HEK293 (cell line): ENCODE measurements at regions not wholly inside any gene's neighbourhood (a gene's known extent, or its start where the extent isn't known, plus 50 kb on each side); places are given as distances from the start of the nearest gene placed in this dataset.

Experiments
- BCL11B ChIP-seq: fragments of 450-650 bp; formaldehyde crosslinking; IDR thresholded peaks from 2 replicates; pipeline ENCODE4 v1.5.1; 2016; ENCODE audit warnings: low read depth, missing biosample characterization, missing genetic modification characterization
- FEZF1 ChIP-seq: fragments of 450-650 bp; formaldehyde crosslinking; IDR thresholded peaks from 2 replicates; pipeline ENCODE4 v1.5.1; 2016; ENCODE audit warnings: missing biosample characterization, missing genetic modification characterization
- GFI1B ChIP-seq: fragments of 450-650 bp; formaldehyde crosslinking; IDR thresholded peaks from 2 replicates; pipeline ENCODE4 v1.5.1; 2016; ENCODE audit warnings: missing biosample characterization, missing genetic modification characterization
- HIC1 ChIP-seq: fragments of 450-650 bp; formaldehyde crosslinking; IDR thresholded peaks from 2 replicates; pipeline ENCODE4 v1.5.1; 2016; ENCODE audit warnings: missing biosample characterization, missing genetic modification characterization
- HOXA7 ChIP-seq: sonication (generic); formaldehyde crosslinking; IDR thresholded peaks from 2 replicates; pipeline ENCODE4 v1.8.1; 2022; ENCODE audit warnings: missing genetic modification reagents, borderline replicate concordance
- KLF8 ChIP-seq: fragments of 450-650 bp; formaldehyde crosslinking; IDR thresholded peaks from 2 replicates; pipeline ENCODE4 v1.5.1; 2016; ENCODE audit warnings: missing biosample characterization, missing genetic modification characterization
- OSR2 ChIP-seq: fragments of 450-650 bp; formaldehyde crosslinking; IDR thresholded peaks from 2 replicates; pipeline ENCODE4 v1.5.1; 2016; ENCODE audit warnings: missing biosample characterization, missing genetic modification characterization
- PRDM10 ChIP-seq: fragments of 450-650 bp; formaldehyde crosslinking; IDR thresholded peaks from 2 replicates; pipeline ENCODE4 v1.5.1; 2016; ENCODE audit warnings: missing biosample characterization, missing genetic modification characterization
- RBAK ChIP-seq: fragments of 450-650 bp; formaldehyde crosslinking; IDR thresholded peaks from 2 replicates; pipeline ENCODE4 v1.5.1; 2016; ENCODE audit warnings: missing biosample characterization, missing genetic modification characterization
- SCRT2 ChIP-seq: fragments of 450-650 bp; formaldehyde crosslinking; IDR thresholded peaks from 2 replicates; pipeline ENCODE4 v1.5.1; 2016; ENCODE audit warnings: missing biosample characterization, missing genetic modification characterization
- ZBTB11 ChIP-seq: fragments of 450-650 bp; formaldehyde crosslinking; conservative IDR thresholded peaks from 2 replicates; pipeline ENCODE4 v1.5.1; 2016; ENCODE audit warnings: low read depth, missing biosample characterization, missing genetic modification characterization
- ZFP41 ChIP-seq: fragments of 450-650 bp; formaldehyde crosslinking; IDR thresholded peaks from 2 replicates; pipeline ENCODE4 v1.5.1; 2016; ENCODE audit warnings: missing biosample characterization, missing genetic modification characterization, borderline replicate concordance
- ZIC2 ChIP-seq: fragments of 450-650 bp; formaldehyde crosslinking; IDR thresholded peaks from 2 replicates; pipeline ENCODE4 v1.5.1; 2016; ENCODE audit warnings: missing biosample characterization, missing genetic modification characterization
- ZNF266 ChIP-seq: fragments of 450-650 bp; formaldehyde crosslinking; IDR thresholded peaks from 2 replicates; pipeline ENCODE4 v1.5.1; 2016; ENCODE audit warnings: missing biosample characterization, missing genetic modification characterization, low read depth
- ZNF324 ChIP-seq: fragments of 450-650 bp; formaldehyde crosslinking; IDR thresholded peaks from 2 replicates; pipeline ENCODE4 v1.5.1; 2016; ENCODE audit warnings: missing biosample characterization, missing genetic modification characterization
- ZNF354C ChIP-seq: fragments of 450-650 bp; formaldehyde crosslinking; IDR thresholded peaks from 2 replicates; pipeline ENCODE4 v1.5.1; 2016; ENCODE audit warnings: missing biosample characterization, missing genetic modification characterization, low read depth, borderline replicate concordance
- ZNF391 ChIP-seq: fragments of 450-650 bp; formaldehyde crosslinking; IDR thresholded peaks from 2 replicates; pipeline ENCODE4 v1.5.1; 2016; ENCODE audit warnings: low read depth, missing biosample characterization, missing genetic modification characterization, borderline replicate concordance
- ZNF394 ChIP-seq: fragments of 450-650 bp; formaldehyde crosslinking; IDR thresholded peaks from 2 replicates; pipeline ENCODE4 v1.5.1; 2016; ENCODE audit warnings: missing biosample characterization, missing genetic modification characterization, mild to moderate bottlenecking, moderate library complexity, borderline replicate concordance
- ZNF423 ChIP-seq: fragments of 450-650 bp; formaldehyde crosslinking; IDR thresholded peaks from 2 replicates; pipeline ENCODE4 v1.5.1; 2016; ENCODE audit warnings: missing biosample characterization, missing genetic modification characterization
- ZNF596 ChIP-seq: fragments of 450-650 bp; IDR thresholded peaks from 2 replicates; pipeline ENCODE4 v1.5.0; 2018; ENCODE audit warnings: missing biosample characterization, mild to moderate bottlenecking, missing genetic modification characterization, moderate library complexity
- ZNF645 ChIP-seq: fragments of 450-650 bp; formaldehyde crosslinking; IDR thresholded peaks from 2 replicates; pipeline ENCODE4; 2016; ENCODE audit warnings: missing biosample characterization, missing genetic modification characterization
- ZNF704 ChIP-seq: fragments of 450-650 bp; formaldehyde crosslinking; IDR thresholded peaks from 2 replicates; pipeline ENCODE4 v1.5.1; 2016; ENCODE audit warnings: missing biosample characterization, missing genetic modification characterization
- ZNF837 ChIP-seq: fragments of 450-650 bp; formaldehyde crosslinking; IDR thresholded peaks from 2 replicates; pipeline ENCODE4 v1.5.1; 2016; ENCODE audit warnings: missing biosample characterization, missing genetic modification characterization
- ZSCAN4 ChIP-seq: fragments of 450-650 bp; formaldehyde crosslinking; IDR thresholded peaks from 2 replicates; pipeline ENCODE4 v1.5.1; 2017; ENCODE audit warnings: missing biosample characterization, missing genetic modification characterization
- ZSCAN5A ChIP-seq: fragments of 450-650 bp; formaldehyde crosslinking; IDR thresholded peaks from 2 replicates; pipeline ENCODE4 v1.5.1; 2016; ENCODE audit warnings: missing biosample characterization, missing genetic modification characterization

GRCh38 chr18:59052965-59053820 lies 86.5 kb upstream of the SEC11C start (continued):
- TF ChIP-seq ZSCAN4 (tag by site-specific recombination) (peak; percentile 20; the same call in 1 of the 2 replicates), BCL11B (tag by site-specific recombination) (no peak), ZNF324 (tag by site-specific recombination) (no peak), ZNF354C (tag by site-specific recombination) (no peak), ZIC2 (tag by site-specific recombination) (no peak), KLF8 (no peak), ZNF423 (no peak), ZNF394 (no peak), ZNF391 (tag by site-specific recombination) (no peak), ZNF704 (tag by site-specific recombination) (no peak), HIC1 (tag by site-specific recombination) (no peak), SCRT2 (tag by site-specific recombination) (no peak), ZSCAN5A (tag by site-specific recombination) (no peak), OSR2 (peak; percentile 65; the same call in 1 of the 2 replicates), ZNF596 (tag by site-specific recombination) (no peak), ZNF837 (tag by site-specific recombination) (no peak), RBAK (tag by site-specific recombination) (no peak), ZBTB11 (tag by site-specific recombination) (no peak), FEZF1 (tag by site-specific recombination) (peak; percentile 99), ZNF266 (tag by site-specific recombination) (no peak), HOXA7 (CRISPR knock-in tag) (no peak), ZFP41 (tag by site-specific recombination) (no peak), PRDM10 (no peak), ZNF645 (tag by site-specific recombination) (no peak), GFI1B (tag by site-specific recombination) (peak; percentile 83)
